DOHH2 (cell line): ENCODE measurements at regions not wholly inside any gene's neighbourhood (a gene's known extent, or its start where the extent isn't known, plus 50 kb on each side); places are given as distances from the start of the nearest gene placed in this dataset.

Experiments used
- H3F3A ChIP-seq: fragments of 200-600 bp; sonication (generic), shearing (Covaris generic); 2 replicates; pipeline ENCODE4 v1.6.0; 2016; ENCODE audit warnings: antibody characterized with exemption, mild to moderate bottlenecking; ENCODE audit not compliant: control insufficient read depth, insufficient read depth
- H3K27ac ChIP-seq: fragments of 200-600 bp; sonication (generic); 2 replicates; pipeline ENCODE4 v1.5.1; 2014; ENCODE audit warnings: low read depth, mild to moderate bottlenecking, low read length, moderate library complexity
- H3K27me3 ChIP-seq: fragments of 200-600 bp; sonication (generic); 2 replicates; pipeline ENCODE4 v1.6.1; 2014; ENCODE audit warnings: mild to moderate bottlenecking, low read length, mixed read lengths; ENCODE audit not compliant: control insufficient read depth
- H3K36me3 ChIP-seq: fragments of 200-600 bp; sonication (generic); 2 replicates; pipeline ENCODE4 v1.6.1; 2014; ENCODE audit warnings: mild to moderate bottlenecking, low read length, moderate library complexity, mixed read lengths; ENCODE audit not compliant: control insufficient read depth
- H3K4me1 ChIP-seq: fragments of 200-600 bp; sonication (generic); 2 replicates; pipeline ENCODE4 v1.6.1; 2014; ENCODE audit warnings: mild to moderate bottlenecking, low read length, mixed read lengths; ENCODE audit not compliant: control insufficient read depth
- H3K4me2 ChIP-seq: fragments of 200-600 bp; sonication (generic); 2 replicates; pipeline ENCODE4 v1.6.0; 2014; ENCODE audit warnings: mild to moderate bottlenecking, low read length, moderate library complexity
- H3K4me3 ChIP-seq: fragments of 200-600 bp; sonication (generic); 2 replicates; pipeline ENCODE4 v1.5.1; 2014; ENCODE audit warnings: mild to moderate bottlenecking, low read length, mixed read lengths
- H3K79me2 ChIP-seq: fragments of 200-600 bp; sonication (generic); 2 replicates; pipeline ENCODE4 v1.6.1; 2014; ENCODE audit warnings: mild to moderate bottlenecking, low read length, mixed read lengths; ENCODE audit not compliant: control insufficient read depth
- H3K9me2 ChIP-seq: fragments of 200-600 bp; sonication (generic); replicated peaks from 2 replicates; pipeline ENCODE4 v1.6.1; 2014; ENCODE audit warnings: mild to moderate bottlenecking, low read length, mixed read lengths; ENCODE audit not compliant: control insufficient read depth
- H3K9me3 ChIP-seq: fragments of 200-600 bp; sonication (generic); 2 replicates; pipeline ENCODE4 v1.6.1; 2014; ENCODE audit warnings: antibody characterized with exemption, low read length, mixed read lengths; ENCODE audit not compliant: control insufficient read depth, insufficient read depth
- H4K20me1 ChIP-seq: fragments of 200-600 bp; sonication (generic); 2 replicates; pipeline ENCODE4 v1.6.0; 2014; ENCODE audit warnings: low read depth, mild to moderate bottlenecking, antibody characterized with exemption, low read length, moderate library complexity; ENCODE audit not compliant: control insufficient read depth, insufficient read depth
- CTCF ChIP-seq: fragments of 200-600 bp; sonication (generic); IDR thresholded peaks from one replicate; pipeline ENCODE4 v1.5.1; 2014; ENCODE audit warnings: antibody characterized with exemption, mild to moderate bottlenecking, low read depth, low read length; ENCODE audit not compliant: poor library complexity, severe bottlenecking
- EZH2phosphoT487 ChIP-seq: fragments of 200-600 bp; sonication (generic); IDR thresholded peaks from 2 replicates; pipeline ENCODE4 v1.6.1; 2017; ENCODE audit warnings: borderline replicate concordance, mild to moderate bottlenecking, antibody characterized with exemption, low read length, moderate library complexity, mixed read lengths

GRCh38 chr17:68697850-68698361 is 96.7 kb upstream of the FAM20A start:
- no peak overlapping the region for H3K4me3 ChIP-seq
- H3K27ac ChIP-seq = no peak overlapping the region
- H3K27me3 ChIP-seq = no peaks in the 10 kb centered on the region
- no peaks in the 10 kb centered on the region for H3K9me3 ChIP-seq
- no peaks in the 10 kb centered on the region for H3F3A ChIP-seq
- TF ChIP-seq CTCF (no peak), EZH2phosphoT487 (no peak)
- no peaks in the 10 kb centered on the region for H3K4me1 ChIP-seq
- no peaks in the 10 kb centered on the region for H3K9me2 ChIP-seq
- no peaks in the 10 kb centered on the region for H3K79me2 ChIP-seq
- H3K4me2 ChIP-seq = no peak overlapping the region
- H3K36me3 ChIP-seq = no peaks in the 10 kb centered on the region
- no peaks in the 10 kb centered on the region for H4K20me1 ChIP-seq

- H3K4me3 ChIP-seq = no peak overlapping the region
- H3K4me2 ChIP-seq = no peak overlapping the region
- no peak overlapping the region for H3K27ac ChIP-seq
- no peaks in the 10 kb centered on the region for H3K79me2 ChIP-seq
- no peaks in the 10 kb centered on the region for H4K20me1 ChIP-seq
- H3K9me3 ChIP-seq = no peaks in the 10 kb centered on the region
- no peaks in the 10 kb centered on the region for H3K4me1 ChIP-seq
- H3F3A ChIP-seq = no peaks in the 10 kb centered on the region
- no peaks in the 10 kb centered on the region for H3K27me3 ChIP-seq
- no peaks in the 10 kb centered on the region for H3K36me3 ChIP-seq
- H3K9me2 ChIP-seq = no peaks in the 10 kb centered on the region
- no peak for TF ChIP-seq CTCF
- no peak for TF ChIP-seq EZH2phosphoT487
Observed at GRCh38 chr17:68695659-68696058, 94.5 kb upstream of the FAM20A start.

DNA sequence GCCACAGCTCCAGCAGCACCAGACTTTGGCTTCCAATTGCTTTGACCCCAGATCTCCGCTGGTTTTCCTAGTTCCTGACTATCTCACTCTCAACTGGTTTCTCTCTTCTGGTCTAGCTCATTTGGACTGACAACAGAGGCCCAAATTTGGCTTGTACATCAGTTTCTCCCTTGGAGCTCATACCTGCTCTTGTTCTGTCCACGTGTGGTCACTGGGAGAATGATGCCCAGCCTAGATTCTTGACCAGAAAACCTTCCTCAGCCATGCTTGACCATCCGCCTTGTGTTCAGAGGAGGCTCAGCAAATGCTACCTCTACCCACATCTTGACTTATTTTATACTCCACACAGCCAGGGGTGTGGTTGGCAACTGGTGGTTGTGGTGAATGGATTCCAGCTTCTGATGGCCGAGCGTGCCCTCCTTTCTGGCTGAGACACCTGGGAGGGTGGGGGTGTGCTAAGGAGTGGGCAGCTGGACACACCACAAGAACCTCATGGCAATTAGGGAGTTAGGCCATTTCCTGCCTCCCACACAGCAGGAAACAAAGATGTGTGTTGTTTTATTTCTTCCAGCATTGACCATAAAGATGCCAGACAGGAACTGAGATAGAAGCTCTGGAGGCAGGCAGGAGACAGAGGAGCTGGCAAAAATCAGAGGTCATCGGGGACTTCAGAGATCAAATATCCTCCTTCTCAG is 93.8 kb upstream of the FAM20A start:
- H3K9me3 ChIP-seq = no peaks in the 10 kb centered on the region
- H3K4me2 ChIP-seq = no peak overlapping the region
- no peak overlapping the region for H3K27ac ChIP-seq
- no peak overlapping the region for H3K4me3 ChIP-seq
- TF ChIP-seq CTCF (no peak), EZH2phosphoT487 (no peak)
- H3K27me3 ChIP-seq = no peaks in the 10 kb centered on the region
- H3K9me2 ChIP-seq = no peaks in the 10 kb centered on the region
- no peaks in the 10 kb centered on the region for H4K20me1 ChIP-seq
- H3K4me1 ChIP-seq = no peaks in the 10 kb centered on the region
- H3K79me2 ChIP-seq = no peaks in the 10 kb centered on the region
- H3F3A ChIP-seq = no peaks in the 10 kb centered on the region
- no peaks in the 10 kb centered on the region for H3K36me3 ChIP-seq
